NCI-H2081 (cell line): ENCODE measurements at regions not wholly inside any gene's neighbourhood (a gene's known extent, or its start where the extent isn't known, plus 50 kb on each side); places are given as distances from the start of the nearest gene placed in this dataset.
"Not testable (repeated sequence)": the region's sequence is repeated elsewhere in the genome, so short reads cannot be mapped to it uniquely, and the experiment has no call there.

Source experiments
- DNase-seq, 2 experiments: peaks; one replicate each; lab custom pipeline; 2025; lab: John Stamatoyannopoulos, UW

- DNase-seq, result no peak
Observed at GRCh38 chr11:86861810-86862209, 61.5 kb downstream of the PRSS23 start.

- no peak for DNase-seq
Observed at GRCh38 chr11:86863476-86863875, 63.1 kb downstream of the PRSS23 start.

GRCh38 chr11:86865436-86865835, 65.1 kb downstream of the PRSS23 start:
- DNase-seq, result no peak

GRCh38 chr11:86869531-86869930, 69.2 kb downstream of the PRSS23 start:
- no peak for DNase-seq

GRCh38 chr11:86869966-86870570, 69.7 kb downstream of the PRSS23 start:
- DNase-seq, result peak; percentile 52 to 55

- no peak for DNase-seq
Observed at GRCh38 chr11:86873573-86874083, 73.3 kb downstream of the PRSS23 start.

GRCh38 chr11:86874304-86875056, 74.1 kb downstream of the PRSS23 start:
- DNase-seq, result no peak

GRCh38 chr11:86876716-86877234, 76.4 kb downstream of the PRSS23 start:
- DNase-seq, result no peak

- no peak for DNase-seq
Observed at GRCh38 chr11:86877503-86877902, 77.2 kb downstream of the PRSS23 start.

GRCh38 chr11:86879241-86879640, 76.0 kb downstream of the FZD4 start:
- not testable (repeated sequence) for DNase-seq

GRCh38 chr11:86885311-86885710, 69.9 kb downstream of the FZD4 start:
- no peak for DNase-seq

GRCh38 chr11:86888164-86889000, 66.8 kb downstream of the FZD4 start:
- no peak for DNase-seq

GRCh38 chr11:86889001-86889341, 66.2 kb downstream of the FZD4 start:
- DNase-seq, result no peak

GRCh38 chr11:86891036-86891435, 64.2 kb downstream of the FZD4 start:
- DNase-seq, result peak in 1 of 2 experiments; percentile 15

- no peak for DNase-seq
Observed at GRCh38 chr11:86893235-86893634, 62.0 kb downstream of the FZD4 start.
